ENCODE measurements at regions not wholly inside any gene's neighbourhood (a gene's known extent, or its start where the extent isn't known, plus 50 kb on each side); places are given as distances from the start of the nearest gene placed in this dataset.
A peak's percentile ranks its signal among the peaks of the same experiment; 100 is the strongest.

DNA sequence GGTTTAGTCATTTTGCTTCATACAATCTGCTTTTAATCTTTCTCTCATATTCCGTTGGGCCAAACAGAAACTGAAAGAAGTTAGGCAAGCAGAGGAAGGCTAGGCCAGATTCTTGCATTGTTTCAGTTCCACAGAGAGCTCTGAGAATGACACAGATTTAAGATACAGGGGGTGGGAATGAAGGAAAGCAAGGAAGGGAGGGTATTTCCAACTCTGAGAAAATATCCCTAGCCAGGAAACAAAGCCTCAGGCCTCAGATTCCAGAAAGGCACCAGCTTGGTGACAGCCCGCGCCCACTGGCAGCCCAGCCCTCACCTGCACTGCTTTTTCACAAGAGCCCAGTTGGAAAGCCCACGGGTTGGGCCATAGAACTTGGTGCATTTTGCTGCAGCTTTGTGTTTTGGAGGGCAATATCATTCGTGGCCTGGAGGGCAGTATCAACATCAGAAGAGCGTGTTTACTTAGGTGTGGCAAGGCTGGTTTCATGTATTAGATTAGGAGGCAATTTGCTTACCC lies 63.5 kb downstream of the ENC1 start:
- in situ Hi-C loops (cut with HindIII; ENCODE audit: low pct_unique_long_range_greater_than_20kb, low sequenced_read_pairs) = no loop called here
- DNase-seq (ENCODE audit: low read depth, low spot score) = no peak

DNA sequence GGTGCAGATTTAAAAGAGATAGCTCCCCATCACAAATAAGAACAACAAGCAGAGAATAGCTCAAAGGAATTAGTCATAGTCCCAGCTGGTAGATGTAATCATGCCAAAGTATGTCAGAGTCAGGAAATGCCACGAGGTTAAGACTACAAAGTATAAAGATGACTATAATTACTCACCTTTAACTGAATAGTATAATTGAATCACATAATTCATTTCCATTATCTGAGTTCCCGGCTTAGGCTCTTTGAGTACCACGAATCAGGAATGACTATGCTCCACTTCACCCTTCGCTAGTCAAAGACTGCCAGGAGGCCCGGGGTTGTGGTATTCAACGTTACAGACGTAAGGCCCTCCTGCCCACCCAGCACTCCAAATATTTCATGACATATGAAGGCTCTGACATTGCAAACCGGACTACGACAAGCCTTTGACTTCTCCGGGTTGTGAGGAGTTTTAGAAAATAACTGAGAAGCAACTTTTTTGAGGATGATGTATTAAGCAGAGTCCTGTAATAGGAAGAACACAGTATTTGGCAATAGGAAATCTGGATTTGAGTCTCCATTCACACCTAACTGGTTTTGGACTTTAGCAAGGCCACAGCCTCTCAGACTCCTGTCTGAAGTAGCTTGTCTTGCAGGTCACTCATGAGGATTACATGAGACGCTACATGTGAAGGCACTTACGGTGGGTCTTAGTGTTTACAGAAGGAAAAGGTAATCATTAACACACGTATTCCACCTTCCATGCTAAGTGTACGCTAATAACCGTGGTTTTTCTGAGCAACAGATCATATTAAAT lies 64.6 kb downstream of the ENC1 start:
- in situ Hi-C loops (cut with HindIII; ENCODE audit: low pct_unique_long_range_greater_than_20kb, low sequenced_read_pairs) = no loop called here
- no peak for DNase-seq (ENCODE audit: low read depth, low spot score)

DNA sequence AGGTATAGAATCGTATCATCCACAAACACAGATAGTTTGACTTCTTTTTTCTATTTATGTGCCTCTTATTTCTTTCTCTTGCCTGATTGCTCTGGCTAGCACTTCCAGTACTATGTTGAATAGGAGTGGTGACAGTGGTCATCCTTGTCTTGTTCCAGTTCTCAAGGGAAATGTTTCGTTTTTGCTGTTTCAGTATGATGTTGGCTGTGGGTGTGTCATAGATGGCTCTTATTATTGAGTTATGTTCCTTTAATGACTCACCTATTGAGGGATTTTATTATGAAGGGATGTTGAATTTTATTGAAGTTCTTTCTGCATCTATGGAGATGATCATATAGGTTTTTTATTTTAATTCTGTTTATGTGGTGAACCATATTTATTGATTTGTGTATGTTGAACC lies 70.3 kb downstream of the ENC1 start:
- in situ Hi-C loops (cut with HindIII; ENCODE audit: low pct_unique_long_range_greater_than_20kb, low sequenced_read_pairs) = no loop called here

DNA sequence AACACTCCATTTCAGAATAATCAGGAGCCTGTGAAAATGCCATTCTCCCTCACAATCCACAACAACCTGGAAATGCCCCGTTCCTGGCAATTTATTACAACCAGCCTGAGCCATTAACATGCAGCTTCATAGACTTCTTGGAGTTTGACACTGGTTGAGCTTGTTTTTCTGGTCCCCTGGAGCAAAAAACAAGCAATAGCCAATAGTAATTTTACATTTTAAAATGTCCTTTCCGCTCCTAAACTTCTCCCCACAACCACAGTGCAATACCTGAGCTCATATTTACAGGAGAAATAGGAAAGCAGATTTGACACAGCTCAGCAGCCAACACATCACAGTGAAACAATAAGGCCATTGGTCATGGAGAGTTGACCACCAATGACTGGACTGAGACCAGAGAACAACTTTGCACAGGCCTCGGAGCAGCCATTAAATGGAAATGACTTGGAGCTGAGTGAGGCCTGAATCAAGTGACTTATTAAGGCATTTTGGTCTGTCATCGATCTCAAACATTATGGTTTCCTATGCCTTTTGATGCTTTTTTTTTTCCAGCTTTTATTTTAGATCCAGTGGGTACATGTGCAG lies 73.0 kb downstream of the ENC1 start:
- in situ Hi-C loops (cut with HindIII; ENCODE audit: low pct_unique_long_range_greater_than_20kb, low sequenced_read_pairs) = no loop called here
- no peak for DNase-seq (ENCODE audit: low read depth, low spot score)

More for the DNA sequence above, 70.3 kb downstream of the ENC1 start:
- no peak for DNase-seq (ENCODE audit: low read depth, low spot score)

GRCh38 chr5:74562122-74562521 lies 78.4 kb downstream of the ENC1 start:
- no peak for DNase-seq (ENCODE audit: low read depth, low spot score)
- in situ Hi-C loops (cut with HindIII; ENCODE audit: low pct_unique_long_range_greater_than_20kb, low sequenced_read_pairs) = no loop called here

GRCh38 chr5:74560245-74560644 lies 80.3 kb downstream of the ENC1 start:
- in situ Hi-C loops (cut with HindIII; ENCODE audit: low pct_unique_long_range_greater_than_20kb, low sequenced_read_pairs) = no loop called here
- DNase-seq (ENCODE audit: low read depth, low spot score) = no peak

- in situ Hi-C loops (cut with HindIII; ENCODE audit: low pct_unique_long_range_greater_than_20kb, low sequenced_read_pairs) = no loop called here
- peak; percentile 94 for DNase-seq (ENCODE audit: low read depth, low spot score)
Observed at GRCh38 chr5:74556631-74557595, 83.6 kb downstream of the ENC1 start.

DNA sequence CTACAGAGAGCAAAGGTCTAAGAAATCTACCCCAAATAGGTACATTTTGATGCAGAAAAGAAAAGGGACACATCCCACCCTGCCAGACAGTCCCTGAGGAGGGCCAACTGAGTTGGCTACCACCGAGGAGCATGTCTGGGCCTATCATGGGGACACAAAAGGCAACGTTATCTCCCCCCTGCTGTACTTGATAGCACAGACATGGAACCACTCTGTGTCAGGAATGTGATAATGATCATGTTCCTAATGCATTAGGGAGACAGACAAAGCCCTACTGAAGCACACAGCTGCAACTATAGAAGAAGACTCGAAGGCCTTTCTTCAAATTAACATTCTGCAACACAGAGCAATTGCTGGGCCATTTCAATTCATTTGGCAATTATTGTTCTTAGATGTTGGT lies 84.5 kb downstream of the ENC1 start:
- DNase-seq (ENCODE audit: low read depth, low spot score) = no peak
- in situ Hi-C loops (cut with HindIII; ENCODE audit: low pct_unique_long_range_greater_than_20kb, low sequenced_read_pairs) = no loop called here

GRCh38 chr5:74552101-74552500 lies 88.4 kb downstream of the ENC1 start:
- in situ Hi-C loops (cut with HindIII; ENCODE audit: low pct_unique_long_range_greater_than_20kb, low sequenced_read_pairs) = no loop called here
- peak; percentile 93 for DNase-seq (ENCODE audit: low read depth, low spot score)

GRCh38 chr5:74550927-74551326 lies 89.6 kb downstream of the ENC1 start:
- DNase-seq (ENCODE audit: low read depth, low spot score) = no peak
- in situ Hi-C loops (cut with HindIII; ENCODE audit: low pct_unique_long_range_greater_than_20kb, low sequenced_read_pairs) = no loop called here

DNA sequence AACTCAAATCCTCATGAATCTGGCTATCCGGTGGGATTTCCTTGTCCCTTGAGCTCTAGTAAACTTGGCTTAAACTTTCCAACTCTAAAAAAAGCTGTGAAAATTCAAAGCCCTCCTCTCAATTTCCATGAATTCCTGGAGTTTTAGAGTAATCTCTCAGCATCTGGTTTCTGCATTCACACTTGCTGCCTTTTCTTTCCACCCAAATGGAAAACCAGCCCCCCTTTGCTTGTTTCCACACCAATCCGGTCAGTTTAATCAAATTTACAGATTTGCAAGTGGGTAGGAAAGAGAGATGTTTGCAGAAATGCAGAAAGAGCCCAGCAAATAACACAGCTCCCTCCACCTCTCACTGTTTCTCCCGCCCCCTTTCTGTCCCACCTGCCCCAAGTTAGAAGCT lies 91.1 kb downstream of the ENC1 start:
- in situ Hi-C loops (cut with HindIII; ENCODE audit: low pct_unique_long_range_greater_than_20kb, low sequenced_read_pairs) = no loop called here
- no peak for DNase-seq (ENCODE audit: low read depth, low spot score)

DNA sequence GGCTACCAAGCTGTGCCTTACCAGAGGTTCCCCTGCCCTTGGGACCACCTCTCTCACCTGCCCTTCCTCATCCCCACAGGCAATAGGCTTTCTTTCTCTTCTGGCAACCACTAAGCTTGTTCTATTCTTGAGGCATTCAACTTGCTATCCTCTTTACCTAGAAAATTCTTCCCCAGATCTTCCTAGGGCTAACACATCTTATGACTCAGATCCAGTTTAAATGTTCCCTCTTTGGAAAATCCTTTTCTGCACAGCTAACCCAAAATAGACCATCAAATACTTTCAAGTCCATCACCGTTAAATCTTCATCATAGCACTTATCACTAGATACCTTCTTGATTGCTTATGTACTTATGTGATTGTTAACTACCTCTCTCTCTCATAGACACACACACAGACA lies 93.7 kb downstream of the ENC1 start:
- in situ Hi-C loops (cut with HindIII; ENCODE audit: low pct_unique_long_range_greater_than_20kb, low sequenced_read_pairs) = no loop called here
- no peak for DNase-seq (ENCODE audit: low read depth, low spot score)

DNA sequence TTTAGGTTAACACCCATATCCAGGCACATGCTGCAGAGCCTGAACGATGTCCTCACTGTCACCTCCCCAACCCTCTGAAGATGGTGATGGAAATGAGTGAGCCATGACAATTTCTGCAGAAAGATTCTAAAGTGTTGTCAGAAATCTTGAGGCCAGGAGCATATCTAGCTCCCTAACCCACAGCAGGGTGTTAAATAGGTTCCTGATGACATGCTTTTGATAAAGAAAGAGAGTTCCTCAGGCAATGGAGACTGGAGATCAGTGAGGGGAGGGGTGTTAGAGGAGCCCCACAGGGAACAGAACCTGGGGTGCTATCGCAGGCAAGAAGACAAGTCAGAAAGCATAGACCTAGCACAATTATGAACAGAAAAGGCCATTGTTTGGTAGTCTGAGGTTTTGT lies 95.7 kb downstream of the ENC1 start:
- DNase-seq (ENCODE audit: low read depth, low spot score) = no peak
- in situ Hi-C loops (cut with HindIII; ENCODE audit: low pct_unique_long_range_greater_than_20kb, low sequenced_read_pairs) = no loop called here

DNA sequence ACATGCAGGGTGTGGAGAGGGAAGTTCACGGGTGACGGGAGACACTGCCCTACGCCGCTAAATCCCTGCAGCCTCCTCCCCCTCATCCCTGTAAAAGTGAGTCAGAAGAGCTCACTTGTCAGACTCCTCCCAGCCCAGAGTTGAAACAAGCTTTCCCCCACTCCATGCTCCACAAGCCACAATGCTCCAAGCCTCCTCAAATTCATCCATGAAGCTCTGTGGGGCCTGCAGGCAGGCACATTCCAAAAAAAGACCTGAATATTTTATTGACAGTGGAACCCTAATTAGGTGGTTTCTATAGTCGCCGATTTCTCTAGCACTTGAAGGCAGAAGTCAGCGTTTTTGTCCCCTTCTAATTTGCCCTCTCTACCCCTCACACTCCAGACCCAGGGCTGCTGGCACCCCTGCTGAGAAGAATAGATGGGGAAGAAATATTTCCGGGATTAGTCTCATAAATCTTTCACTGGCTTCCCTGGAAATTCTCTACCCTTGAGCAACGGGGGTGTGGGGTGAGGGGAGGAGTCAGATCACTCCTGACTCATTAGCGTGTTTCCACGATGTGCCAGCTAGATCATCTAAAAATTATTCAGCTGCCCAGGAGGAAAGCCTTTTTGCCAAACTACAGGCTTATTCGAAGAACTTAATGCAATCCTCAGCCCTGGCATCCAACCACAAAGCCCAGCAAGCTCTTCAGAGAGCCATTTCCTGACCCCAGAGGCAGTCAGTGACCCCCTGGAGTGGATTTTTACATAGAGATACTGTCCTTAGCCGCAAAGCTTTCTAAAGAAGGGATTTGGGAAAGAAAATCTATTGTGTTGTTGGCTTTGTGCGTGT lies 97.1 kb downstream of the ENC1 start:
- peak; percentile 4 for DNase-seq (ENCODE audit: low read depth, low spot score)
- in situ Hi-C loops (cut with HindIII; ENCODE audit: low pct_unique_long_range_greater_than_20kb, low sequenced_read_pairs) = no loop called here

DNA sequence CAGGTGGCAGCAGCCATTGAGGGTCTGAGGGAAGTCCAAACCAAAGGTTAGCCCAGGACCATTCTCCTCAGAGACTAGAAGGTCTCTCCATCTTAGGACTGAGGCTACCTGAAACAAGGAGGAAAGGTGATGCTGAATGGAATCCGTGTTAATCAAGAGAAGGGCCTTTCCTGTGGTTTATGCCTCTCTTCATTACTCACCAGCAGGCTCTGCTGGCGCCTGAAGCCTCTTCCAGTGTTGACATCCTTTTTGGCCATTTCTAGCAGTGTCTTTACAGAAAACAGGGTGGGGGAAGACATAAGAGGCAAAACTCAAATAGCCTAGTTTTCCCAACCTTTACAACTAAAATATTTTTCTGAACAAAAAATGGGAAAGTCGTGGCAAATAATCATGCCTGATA lies 98.0 kb downstream of the ENC1 start:
- in situ Hi-C loops (cut with HindIII; ENCODE audit: low pct_unique_long_range_greater_than_20kb, low sequenced_read_pairs) = no loop called here
- no peak for DNase-seq (ENCODE audit: low read depth, low spot score)

DNA sequence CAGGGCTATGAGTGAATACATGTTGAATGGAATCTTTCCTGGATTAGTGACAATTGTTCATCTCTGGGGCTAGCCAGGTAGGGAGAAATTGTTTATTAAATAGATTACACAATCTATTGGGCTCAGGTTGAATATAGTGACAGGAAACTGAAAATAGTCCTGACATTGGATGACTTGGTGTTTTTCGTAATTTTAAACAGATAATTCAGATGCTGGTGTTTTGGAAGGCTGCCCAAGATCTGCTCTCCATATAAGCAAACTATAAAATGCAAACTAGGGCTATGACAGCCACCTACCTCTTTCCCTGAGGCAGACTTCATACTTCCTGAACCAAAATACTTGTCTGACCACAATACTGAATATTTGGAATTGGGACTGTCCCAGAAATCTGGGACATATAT lies 99.1 kb downstream of the ENC1 start:
- no peak for DNase-seq (ENCODE audit: low read depth, low spot score)
- in situ Hi-C loops (cut with HindIII; ENCODE audit: low pct_unique_long_range_greater_than_20kb, low sequenced_read_pairs) = no loop called here

DNA sequence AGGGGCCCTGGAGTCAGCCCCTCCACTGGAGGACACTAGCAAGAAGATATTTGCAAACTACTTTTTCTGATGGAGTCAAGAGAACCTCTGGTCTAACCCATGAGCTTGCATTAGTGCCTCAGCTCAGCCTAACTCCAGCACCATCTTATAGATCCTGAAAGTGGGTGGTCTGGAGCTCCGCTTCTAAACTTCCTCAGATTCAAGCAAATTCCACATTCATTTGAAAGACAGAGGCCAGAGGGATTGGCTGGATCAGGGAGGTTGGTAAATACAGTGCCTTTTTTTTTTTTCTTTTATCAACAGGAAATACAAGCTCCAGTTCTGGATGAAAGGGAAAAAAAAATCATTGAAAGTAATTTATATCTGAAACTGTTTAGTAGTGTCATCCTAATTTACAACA lies 99.9 kb downstream of the ENC1 start:
- in situ Hi-C loops (cut with HindIII; ENCODE audit: low pct_unique_long_range_greater_than_20kb, low sequenced_read_pairs) = no loop called here

More for the DNA sequence above, 99.9 kb downstream of the ENC1 start:
- DNase-seq (ENCODE audit: low read depth, low spot score) = no peak
